D341Med (cell line): ENCODE measurements at regions not wholly inside any gene's neighbourhood (a gene's known extent, or its start where the extent isn't known, plus 50 kb on each side); places are given as distances from the start of the nearest gene placed in this dataset.
"Not testable (repeated sequence)": the region's sequence is repeated elsewhere in the genome, so short reads cannot be mapped to it uniquely, and the experiment has no call there.

Experiments
- DNase-seq: peaks from one replicate; pipeline ENCODE4 v3.0.0; 2012; ENCODE audit warnings: low spot score

DNA sequence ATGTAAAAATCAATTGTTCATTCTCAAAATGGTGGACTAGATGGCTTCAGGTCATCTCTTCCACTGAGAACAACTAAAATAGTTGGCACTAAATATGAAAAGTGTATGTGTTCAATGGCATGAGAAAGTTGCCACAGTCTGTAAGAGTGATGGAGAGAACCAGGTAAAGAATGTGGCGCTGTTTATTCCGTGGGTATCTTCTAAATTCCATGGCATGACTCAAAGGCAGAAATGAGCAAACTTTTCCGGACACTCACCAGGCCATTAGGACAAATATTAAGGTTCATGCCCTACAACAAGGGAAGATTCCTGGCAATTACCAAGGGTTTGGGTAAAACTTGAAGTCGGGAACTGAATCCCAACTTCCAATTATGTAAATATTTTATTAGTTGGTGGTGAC is 825.4 kb upstream of the CDH6 start:
- no peak for DNase-seq

DNA sequence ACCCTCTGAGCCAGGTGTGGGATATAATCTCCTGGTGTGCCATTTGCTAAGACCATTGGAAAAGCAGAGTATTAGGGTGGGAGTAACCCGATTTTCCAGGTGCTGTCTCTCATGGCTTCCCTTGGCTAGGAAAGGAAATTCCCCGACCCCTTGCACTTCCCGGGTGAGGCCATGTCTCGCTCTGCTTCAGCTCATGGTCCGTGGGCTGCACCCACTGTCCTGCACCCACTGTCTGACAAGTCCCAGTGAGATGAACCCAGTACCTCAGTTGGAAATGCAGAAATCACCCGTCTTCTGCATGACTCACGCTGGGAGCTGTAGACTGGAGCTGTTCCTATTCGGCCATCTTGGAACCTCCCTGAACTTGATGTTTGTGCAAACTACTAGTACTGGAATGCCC is 828.5 kb upstream of the CDH6 start:
- DNase-seq = not testable (repeated sequence)

DNA sequence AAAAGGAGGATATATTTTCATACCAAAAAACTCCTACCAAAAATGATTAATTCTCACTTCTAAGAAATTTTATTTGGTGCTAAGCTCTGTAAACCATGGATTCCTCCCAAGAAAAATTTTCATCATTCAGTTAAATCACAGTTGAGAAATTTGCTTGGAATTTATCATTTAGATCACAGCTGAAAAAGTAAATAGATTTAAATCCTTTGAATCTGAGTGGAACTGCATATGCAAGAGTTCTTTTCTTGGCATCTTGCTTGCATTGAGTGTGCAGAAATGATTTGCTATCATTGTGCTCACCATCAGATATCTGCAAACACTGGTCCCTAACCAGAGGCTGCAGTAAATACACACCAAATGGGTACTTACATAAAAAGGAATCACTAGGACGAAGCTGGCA is 836.1 kb upstream of the CDH6 start:
- DNase-seq = no peak

DNA sequence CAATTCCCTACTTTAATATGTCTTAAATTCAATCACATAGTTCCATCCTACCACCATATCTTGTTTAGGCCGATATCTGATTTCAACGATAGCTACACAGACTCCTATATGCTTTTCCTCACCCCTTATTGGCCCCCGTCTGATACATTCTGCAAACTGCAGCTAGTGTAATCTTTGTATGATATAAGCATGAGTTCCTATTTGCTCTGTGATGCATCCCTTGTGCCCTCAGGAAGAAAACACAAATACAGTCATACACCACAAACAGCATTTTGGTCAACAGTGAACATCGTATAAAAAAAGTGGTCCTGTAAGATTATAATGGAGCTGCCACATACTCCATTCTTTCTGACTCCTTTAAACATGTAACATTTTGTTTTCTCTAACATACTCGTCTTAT is 837.8 kb upstream of the CDH6 start:
- DNase-seq = no peak

DNA sequence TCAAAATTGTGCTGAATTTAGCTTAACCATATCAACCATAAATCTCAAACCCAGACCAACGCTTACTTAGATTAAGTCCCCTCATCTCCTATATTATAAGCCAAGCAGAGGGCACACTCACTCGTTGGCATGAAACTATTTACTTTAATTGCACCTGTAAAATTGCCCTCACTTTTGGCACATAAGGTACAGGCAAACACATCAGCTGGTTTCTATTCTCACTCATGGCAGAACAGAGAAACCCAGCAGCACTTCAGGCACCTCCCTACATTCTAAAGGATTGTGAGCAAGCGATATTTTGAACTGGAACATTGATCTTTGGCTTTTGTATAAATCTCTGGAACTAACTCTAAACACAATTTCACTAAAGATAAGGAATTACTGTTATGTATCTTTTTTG is 845.6 kb upstream of the CDH6 start:
- DNase-seq = no peak

DNA sequence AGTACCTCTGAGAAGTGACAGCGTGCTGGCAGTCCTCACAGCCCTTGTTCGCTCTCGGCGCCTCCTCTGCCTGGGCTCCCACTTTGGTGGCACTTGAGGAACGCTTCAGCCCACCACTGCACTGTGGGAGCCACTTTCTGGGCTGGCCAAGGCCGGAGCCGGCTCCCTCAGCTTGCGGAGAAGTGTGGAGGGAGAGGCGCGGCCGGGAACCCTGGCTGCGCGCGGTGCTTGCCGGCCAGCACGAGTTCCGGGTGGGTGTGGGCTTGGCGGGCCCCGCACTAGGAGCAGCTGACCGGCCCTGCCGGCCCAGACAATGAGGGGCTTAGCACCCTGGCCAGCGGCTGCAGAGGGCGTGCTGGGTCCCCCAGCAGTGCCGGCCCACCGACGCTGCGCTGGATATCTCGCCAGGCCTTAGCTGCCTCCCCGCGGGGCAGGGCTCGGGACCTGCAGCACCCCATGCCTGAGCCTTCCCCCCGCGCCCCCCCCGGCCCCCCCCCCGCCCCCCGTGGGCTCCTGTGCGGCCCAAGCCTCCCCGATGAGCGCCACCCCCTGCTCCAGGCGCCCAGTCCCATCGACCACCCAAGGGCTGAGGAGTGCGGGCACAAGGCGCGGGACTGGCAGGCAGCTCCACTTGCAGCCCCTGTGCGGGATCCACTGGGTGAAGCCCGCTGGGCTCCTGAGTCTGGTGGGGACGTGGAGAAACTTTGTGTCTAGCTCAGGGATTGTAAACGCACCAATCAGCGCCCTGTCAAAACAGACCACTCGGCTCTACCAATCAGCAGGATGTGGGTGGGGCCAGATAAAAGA is 847.7 kb upstream of the CDH6 start:
- not testable (repeated sequence) for DNase-seq

DNA sequence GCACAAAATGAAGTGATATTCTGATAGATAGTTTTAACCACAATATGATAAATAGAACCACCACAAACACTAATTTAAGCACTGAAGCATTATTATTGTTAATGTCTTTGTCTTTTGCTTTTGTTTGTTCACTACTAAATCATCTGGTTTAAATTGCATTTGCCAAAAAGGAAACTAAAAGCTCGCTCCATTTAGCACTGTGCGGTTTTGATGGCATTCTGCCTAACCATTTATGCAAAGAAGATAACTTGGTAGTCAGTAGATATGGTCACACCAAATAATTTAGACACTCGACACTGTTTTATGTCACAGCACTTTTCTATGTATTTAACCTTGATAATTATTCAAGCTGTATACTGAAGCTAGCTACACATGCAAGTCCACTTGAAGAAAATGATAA is 849.8 kb upstream of the CDH6 start:
- no peak for DNase-seq

DNA sequence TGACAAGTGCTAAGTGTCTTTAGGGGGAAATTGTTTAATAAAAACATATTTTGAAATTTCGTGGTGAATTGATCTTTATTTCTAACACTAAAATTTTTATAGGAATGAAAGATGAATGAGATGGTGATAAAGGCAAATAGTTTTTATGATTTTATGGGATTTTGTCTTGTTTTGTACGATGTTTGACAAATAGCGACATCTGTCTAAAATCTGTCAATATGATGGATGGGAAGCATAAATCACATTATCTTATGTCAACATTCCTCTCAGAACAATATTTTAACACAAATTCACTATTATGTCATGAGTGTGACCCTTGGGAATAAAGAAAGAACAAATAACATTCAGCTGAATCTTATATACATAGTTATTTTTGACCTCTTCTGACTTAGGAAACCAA is 852.0 kb upstream of the CDH6 start:
- DNase-seq = no peak

DNA sequence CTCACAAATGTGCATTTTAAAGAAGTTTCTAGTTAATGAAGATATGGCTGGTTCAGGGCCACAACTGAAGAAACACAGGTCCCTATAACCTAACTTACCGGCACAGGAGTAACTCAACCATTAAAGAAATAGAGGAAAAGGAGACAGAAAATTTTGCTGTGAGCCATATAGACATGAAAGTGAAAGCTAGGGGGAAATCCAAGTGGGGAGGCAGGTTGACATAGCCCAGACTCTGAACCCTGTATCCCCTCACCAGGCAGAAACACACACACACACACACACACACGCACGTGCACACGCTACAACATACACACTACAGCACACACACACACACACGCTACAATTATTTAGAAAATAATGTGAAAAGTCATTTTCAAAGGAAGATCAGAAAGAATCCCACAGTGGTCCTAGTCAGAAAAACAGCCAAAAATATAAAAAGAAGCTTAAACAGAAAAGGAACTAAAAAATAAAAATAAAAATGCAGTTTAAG is 856.4 kb upstream of the CDH6 start:
- DNase-seq = no peak

DNA sequence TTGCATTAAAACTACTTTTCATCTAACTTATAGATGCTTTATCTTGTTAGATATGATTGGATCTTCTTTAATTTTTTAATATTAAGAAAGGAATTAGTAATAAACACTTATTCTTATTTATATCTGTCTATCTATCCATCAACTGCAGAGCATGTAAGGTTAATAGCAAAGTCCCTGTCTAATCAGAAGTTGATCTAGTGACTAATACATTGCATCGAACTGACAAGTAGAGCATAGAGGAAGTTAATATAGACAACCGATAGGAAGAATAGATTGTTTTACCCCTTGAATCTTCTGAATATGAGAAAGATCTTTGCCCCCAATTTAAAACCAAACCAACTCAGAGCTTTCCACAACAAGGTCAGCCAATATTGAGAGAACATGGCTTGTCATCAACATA is 862.0 kb upstream of the CDH6 start:
- DNase-seq = no peak

DNA sequence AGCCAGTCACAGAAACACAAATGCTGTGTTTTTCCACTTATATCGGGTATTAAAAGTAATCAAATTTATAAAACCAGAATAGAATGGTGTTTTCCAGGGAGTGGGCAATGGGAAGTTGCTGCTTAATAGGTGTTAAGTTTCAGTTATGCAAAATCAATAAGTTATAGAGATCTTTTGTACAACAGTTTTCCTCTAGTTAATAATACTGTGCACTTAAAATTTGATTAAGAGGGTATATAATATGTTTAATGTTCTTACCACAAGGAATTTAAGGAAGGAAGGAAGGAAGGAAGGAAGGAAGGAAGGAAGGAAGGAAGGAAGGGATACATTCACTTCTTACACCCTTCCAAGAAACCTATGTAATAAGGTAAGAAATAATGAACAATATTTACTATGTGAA is 867.7 kb upstream of the CDH6 start:
- no peak for DNase-seq

DNA sequence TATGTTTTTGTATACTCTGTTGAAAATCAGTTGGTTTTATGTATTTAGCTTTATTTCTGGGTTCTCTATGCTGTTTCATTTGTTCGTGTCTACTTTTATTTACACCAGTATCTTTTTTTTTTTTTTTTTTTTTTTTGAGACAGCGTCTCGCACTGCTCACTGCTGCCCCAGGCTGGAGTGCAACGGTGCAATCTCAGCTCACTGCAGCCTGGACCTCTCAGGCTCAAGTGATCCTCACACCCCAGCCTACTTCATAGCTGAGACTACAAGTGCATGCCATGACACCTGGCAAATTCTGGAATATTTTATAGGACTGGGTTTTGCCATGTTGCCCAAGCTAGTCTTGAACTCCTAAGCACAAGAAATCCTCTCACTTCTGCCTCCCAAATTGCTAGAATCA is 869.4 kb upstream of the CDH6 start:
- no peak for DNase-seq

DNA sequence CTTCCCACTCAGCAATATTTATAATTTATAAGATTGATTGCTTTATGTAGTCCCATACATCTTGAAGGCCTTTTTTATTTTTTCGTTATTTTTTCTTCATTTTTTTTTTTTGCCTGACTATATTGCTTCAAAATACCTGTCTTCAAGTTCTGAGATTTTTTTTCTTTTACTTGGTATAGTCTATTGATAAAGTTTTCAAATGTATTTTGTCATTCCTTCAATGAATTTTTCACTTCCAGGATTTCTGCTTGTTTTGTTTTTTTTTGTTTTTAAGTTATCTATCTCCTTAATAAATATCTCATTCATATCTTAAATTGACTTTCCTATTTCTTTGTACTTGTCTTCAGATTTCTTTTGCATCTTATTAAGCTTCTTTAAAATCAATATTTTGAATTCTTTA is 905.6 kb upstream of the CDH6 start:
- DNase-seq = no peak

DNA sequence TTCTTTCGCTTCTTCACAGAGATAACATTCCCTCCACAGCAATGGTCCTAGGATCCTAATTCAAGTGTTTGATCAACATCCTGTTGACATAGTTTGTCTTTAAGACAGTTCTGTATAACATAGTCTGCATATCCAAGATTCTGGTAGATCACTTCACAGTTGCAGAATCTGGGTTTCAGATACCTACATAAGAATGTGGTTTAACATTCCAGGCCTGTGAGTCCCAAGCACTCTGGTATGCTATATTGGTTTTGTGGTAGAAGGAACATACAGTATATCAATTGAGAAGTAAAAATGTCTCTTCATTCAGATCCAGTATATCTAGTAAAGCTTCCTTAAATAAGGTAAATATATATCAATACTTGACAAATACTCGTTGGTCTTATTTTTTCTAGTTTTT is 914.2 kb upstream of the CDH6 start:
- DNase-seq = no peak

DNA sequence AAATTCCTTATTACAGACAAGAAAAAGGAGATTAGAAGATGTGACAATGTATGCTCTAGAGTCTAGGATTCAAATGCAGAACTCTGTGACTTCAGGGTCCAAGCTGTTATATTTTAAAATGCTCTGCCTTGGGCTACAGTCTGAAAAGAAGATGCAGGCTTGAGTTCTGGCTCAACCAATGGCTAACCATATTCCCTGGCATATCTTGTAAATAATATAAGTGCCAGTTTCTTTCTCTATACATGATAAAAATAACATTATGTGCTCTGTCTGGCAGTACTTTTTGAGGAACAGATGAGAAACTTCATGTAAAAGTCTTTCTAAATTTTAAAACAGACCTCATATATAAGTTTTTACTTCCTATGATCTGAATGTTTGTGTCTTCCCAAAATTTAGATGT is 926.5 kb upstream of the CDH6 start:
- DNase-seq = no peak

DNA sequence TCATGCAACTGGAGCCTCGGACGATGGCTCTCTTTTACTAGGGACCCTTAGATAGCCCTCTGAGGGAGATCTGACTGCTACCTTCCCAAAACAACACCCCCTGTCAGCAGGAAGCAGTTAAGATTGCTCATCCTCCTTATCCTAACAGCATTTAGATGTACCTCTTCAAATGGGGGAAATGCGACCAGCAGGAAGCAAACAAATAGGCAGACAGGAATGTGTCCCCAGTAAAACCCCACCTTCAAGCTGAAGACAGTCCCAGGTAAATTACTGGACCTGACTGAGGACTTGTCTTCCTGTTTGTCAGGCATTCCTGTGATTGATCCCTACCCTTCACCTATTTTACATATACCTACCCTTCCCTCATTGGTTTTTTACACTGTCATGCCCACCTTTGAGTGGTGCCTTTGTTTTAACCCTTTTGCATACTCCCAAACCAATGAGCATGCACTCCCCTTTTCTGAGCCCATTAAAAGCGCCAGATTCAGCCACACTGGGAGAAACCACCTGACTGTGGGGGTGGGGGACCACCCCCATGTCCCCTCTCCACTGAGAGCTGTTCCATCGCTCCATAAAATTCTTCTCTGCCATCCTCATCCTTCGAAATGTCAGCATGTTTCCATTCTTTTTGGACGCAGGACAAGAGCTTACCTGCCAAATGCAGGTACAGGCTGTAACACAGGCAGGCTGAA is 954.0 kb upstream of the CDH6 start:
- DNase-seq = no peak

DNA sequence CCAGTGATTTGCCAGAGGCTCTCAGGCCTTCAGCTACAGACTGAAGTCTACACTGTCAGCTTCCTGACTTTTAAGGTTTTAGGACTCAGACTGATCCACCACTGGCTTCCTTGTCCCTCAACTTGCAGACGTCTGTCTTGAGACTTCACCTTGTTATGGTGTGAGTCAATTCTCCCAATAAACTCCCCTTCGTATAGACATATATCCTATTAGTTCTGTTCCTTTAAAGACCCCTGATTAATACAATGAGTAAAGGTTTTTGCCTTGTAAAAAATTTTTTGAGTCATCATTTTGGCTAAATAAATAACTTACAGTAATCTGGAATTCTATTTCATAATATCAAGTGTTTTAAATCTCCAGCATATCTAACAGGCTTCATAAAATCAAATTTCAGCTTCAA is 956.3 kb upstream of the CDH6 start:
- no peak for DNase-seq

DNA sequence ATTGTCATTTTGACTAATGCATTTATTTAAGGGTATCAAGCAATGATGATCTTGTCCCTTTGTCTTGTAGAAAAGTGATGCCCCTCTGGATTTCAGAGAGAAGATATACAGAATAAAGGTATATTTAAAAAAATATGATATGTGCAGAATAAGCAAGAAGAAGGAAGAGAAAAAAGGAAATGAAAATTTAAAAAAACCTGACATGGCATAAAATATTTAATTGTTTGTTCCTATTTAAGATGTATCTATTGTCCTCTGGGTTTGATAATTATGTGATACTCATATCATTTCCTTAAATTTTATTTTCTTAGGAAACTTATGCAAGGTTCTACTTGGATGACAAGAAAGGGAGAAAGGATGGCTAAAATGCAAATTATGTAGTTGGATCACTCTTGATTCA is 983.7 kb upstream of the CDH6 start:
- no peak for DNase-seq

DNA sequence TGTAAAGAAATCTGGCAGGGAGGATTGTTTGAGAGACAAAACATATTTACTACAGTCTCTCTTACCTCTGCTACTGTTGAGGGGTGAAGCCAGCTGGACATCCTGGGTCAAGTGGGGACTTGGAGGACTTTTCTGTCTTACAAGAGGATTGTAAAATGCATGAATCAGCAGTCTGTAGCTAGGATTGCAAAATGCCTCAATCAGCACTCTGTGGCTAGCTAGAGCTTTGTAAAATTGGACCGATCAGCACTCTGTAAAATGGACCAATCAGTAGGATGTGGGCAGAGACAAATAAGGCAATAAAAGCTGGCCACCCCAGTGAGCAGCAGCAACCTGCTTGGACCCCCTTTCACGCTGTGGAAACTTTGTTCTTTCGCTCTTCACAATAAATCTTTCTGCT is 995.8 kb upstream of the CDH6 start:
- DNase-seq = no peak

DNA sequence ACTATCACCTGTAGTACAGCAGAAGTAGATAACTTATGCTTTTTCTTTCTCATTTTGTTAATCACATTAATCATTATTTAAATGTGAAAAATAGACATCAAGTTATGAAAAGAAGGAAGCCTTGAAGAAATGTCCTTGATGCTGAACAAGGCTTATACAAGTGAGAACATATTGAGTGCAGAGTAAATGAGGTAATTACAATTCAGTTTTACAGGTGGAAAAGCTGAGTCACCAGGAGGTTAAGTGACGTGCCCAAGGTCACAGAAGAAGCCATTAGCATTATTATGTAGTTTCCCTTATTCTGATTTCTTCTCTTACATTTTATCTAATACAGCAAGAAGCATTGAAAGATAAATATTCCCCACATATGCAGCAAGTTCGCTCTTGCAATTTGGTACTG is 998.5 kb upstream of the CDH6 start:
- DNase-seq = no peak

DNA sequence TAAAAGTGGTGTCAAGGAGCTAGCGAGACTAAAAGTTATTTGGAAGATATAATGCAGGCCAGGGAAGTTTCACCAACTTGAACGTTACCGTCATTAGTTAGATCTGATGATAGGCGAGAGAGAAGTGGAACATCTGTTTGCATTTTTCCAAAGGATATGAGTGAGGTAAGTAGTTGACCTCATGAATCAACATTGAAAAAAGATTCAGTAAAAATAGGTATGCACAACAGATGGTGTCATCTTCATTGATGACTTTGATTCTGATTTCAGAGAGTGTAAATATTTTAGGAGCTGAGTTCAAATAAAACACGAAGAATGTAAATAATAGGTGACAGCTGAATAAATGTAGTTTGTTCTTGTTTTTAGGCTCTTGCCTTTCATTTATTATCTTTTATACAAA is 998.9 kb upstream of the CDH6 start:
- DNase-seq = no peak

DNA sequence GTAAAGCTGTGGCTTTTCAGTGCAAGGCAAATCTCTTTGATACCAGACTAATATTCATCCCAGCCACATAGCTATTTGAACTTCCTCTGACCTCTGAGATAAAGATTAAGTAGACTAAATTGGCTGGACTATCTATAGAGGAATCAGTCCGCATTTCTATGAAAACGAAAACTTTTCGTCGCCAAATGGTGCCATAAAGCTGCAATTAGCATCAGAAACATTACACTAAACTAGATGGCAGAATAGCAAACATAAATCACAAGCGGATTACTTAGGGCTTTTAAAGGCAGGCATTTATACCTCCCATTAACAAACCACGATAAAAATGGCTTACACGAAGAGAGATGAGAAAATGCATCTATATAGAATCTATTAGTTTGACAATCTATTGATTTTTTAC is 1009.7 kb upstream of the CDH6 start:
- no peak for DNase-seq

DNA sequence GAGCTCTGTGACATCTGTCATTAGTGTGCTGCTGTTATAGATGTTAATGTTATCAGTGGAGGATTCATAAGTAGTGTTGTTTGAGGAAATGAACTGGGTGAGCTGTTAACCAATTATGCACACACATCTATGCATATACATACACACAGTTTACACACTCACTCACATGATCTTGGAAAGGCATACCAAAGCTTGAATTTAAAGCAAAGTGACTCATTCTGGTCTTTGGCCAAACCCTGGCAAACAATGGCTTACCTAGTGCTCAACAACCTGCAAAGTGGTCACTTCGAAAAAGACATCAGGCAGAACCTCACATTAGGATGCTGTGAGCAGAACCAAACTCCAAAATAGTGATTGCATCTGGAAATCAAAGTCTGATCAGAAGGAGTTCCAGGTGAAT is 1037.3 kb upstream of the CDH6 start:
- no peak for DNase-seq

DNA sequence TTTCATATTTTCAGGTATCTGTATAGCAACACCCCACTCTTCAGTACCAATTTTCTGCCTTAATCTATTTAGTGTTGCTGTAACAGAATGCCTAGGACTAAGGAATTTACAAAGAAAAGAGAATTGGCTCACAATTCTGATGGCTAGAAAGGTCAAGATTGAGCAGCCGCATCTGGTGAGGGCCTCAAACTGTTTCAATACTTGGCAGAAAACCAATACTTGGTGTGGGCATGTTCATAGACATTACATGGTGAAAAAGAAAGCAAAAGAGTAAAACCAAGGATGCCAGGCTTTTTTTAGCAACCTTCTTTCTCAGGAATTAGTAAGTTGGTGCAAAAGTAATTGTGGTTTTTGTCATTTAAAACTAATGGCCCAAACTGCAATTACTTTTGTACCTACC is 1041.1 kb upstream of the CDH6 start:
- no peak for DNase-seq
